Right lobe of liver (tissue), 4 donors: ENCODE measurements at regions not wholly inside any gene's neighbourhood (a gene's known extent, or its start where the extent isn't known, plus 50 kb on each side); places are given as distances from the start of the nearest gene placed in this dataset.

ENCODE experiments used
- CTCF ChIP-seq, 4 donors: fragments of 200-600 bp in 3 of 4; fragments of 450-650 bp in 1 of 4; IDR thresholded peaks; one replicate each; pipeline versions ENCODE4 v1.5.1 to v1.8.0; 2016 to 2022; ENCODE audit warnings: antibody characterized with exemption in 4 of 4, mild to moderate bottlenecking in 2 of 4
- POLR2A ChIP-seq: fragments of 450-650 bp; IDR thresholded peaks from one replicate; pipeline ENCODE4 v1.6.1; 2017; ENCODE audit warnings: antibody characterized with exemption, mild to moderate bottlenecking
- donor health status: DM: no; HTN: no; CAD: no.
- donor health status: DM: no; HTN: no; CAD: no.
- donor health status: DM: no; HTN: yes; CAD: no.

DNA sequence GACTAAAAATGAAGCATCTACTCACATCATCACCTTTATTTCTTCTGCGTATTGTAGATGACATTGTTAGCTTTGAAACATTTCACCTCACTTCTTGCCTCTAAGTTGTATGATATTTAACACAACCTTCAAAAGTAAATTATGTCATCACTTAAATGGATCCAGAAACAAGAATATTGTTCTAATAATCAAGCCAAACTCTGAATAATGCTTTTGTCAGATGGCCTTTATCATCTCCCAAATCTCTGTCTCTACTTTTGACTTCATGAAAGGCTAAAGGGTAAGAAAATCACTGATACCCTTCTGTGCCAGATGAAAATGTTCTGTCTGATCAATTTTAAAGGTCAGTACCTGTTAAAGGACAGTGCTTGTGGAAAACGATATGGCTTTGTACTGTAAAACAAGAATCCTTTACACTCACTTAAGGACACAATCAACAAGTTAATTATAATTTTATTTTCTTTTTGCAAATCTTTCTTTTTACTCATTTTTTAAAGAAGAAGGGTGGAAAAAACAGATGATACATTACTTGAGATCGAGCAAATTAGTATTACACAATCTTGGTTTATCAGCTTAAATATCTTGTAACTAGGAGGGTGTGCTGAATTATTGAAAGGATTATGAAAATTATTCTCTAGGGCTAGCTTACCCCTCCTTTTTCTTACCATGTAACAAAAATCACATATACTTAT is 309.4 kb upstream of the IGFBP3 start:
- TF ChIP-seq CTCF (IDR thresholded peaks at IDR 0.05) (no peak), POLR2A (no peak)
